Gastrocnemius medialis (tissue), 4 donors: ENCODE measurements at regions not wholly inside any gene's neighbourhood (a gene's known extent, or its start where the extent isn't known, plus 50 kb on each side); places are given as distances from the start of the nearest gene placed in this dataset.

Experiments
- ATAC-seq, 2 donors: fragments of 150-250 bp; one replicate each; pipeline ENCODE4 v1.9.1; 2016
- DNase-seq, 2 donors: peaks; one replicate each; pipeline ENCODE4 v3.0.0-alpha.2; 2019
- H3K27ac ChIP-seq, 4 donors: fragments of 200-600 bp; sonication (generic); 1 replicate in 1 of 4; 2 replicates in 3 of 4; pipeline ENCODE4 v1.5.1; 2016 to 2018; ENCODE audit warnings: mild to moderate bottlenecking in 2 of 4, moderate library complexity in 1 of 4
- H3K27me3 ChIP-seq, 3 donors: fragments of 200-600 bp; sonication (generic) in 2 of 3; 1 replicate in 1 of 3; 2 replicates in 2 of 3; pipeline versions ENCODE4 v1.5.1 to v1.6.0; 2016 to 2019; ENCODE audit warnings: mild to moderate bottlenecking in 1 of 3, moderate library complexity in 1 of 3
- H3K36me3 ChIP-seq, 2 donors: fragments of 200-600 bp; sonication (generic) in 1 of 2; one replicate each; pipeline ENCODE4 v1.5.1; 2017 to 2018
- H3K4me1 ChIP-seq, 2 donors: fragments of 200-600 bp; sonication (generic) in 1 of 2; one replicate each; pipeline ENCODE4 v1.5.1; 2016 to 2017; ENCODE audit warnings: mild to moderate bottlenecking in 2 of 2
- H3K4me3 ChIP-seq, 4 donors: fragments of 200-600 bp; sonication (generic) in 3 of 4; 1 replicate in 1 of 4; 2 replicates in 3 of 4; pipeline ENCODE4 v1.5.1; 2016 to 2019; ENCODE audit warnings: mild to moderate bottlenecking in 2 of 4
- H3K9me3 ChIP-seq, 3 donors: fragments of 200-600 bp; sonication (generic) in 2 of 3; 1 replicate in 1 of 3; 2 replicates in 2 of 3; pipeline ENCODE4 v1.5.1; 2016 to 2019
- CTCF ChIP-seq, 5 experiments: fragments of 450-650 bp in 3 of 5; fragments of 200-600 bp in 2 of 5; sonication (generic) in 2 of 5; IDR thresholded peaks in 4 of 5; conservative IDR thresholded peaks in 1 of 5; 1 replicate in 4 of 5; 2 replicates in 1 of 5; pipeline ENCODE4 v1.5.1; 2016 to 2019; ENCODE audit warnings: antibody characterized with exemption in 5 of 5, mild to moderate bottlenecking in 3 of 5, moderate library complexity in 3 of 5
- POLR2A ChIP-seq, 2 donors: fragments of 450-650 bp; IDR thresholded peaks; one replicate each; pipeline ENCODE4 v1.6.1; 2017; ENCODE audit warnings: antibody characterized with exemption in 2 of 2, mild to moderate bottlenecking in 2 of 2, moderate library complexity in 2 of 2
- in situ Hi-C, 4 donors: fragments of 200-750 bp; cut with MboI; loops; one replicate each; pipeline versions ENCODE4 v1.15.0 to v1.8.0; 2017; ENCODE audit warnings: low sequenced_read_pairs in 4 of 4
- intact Hi-C: fragments of 100-400 bp; cut with DNase I; formaldehyde crosslinking; loops from one replicate; pipeline ENCODE4 v1.15.1; 2023; ENCODE audit warnings: low total_unique reads

GRCh38 chr13:59373341-59373740 lies 790.4 kb downstream of the DIAPH3 start:
- intact Hi-C loops = no loop called here

DNA sequence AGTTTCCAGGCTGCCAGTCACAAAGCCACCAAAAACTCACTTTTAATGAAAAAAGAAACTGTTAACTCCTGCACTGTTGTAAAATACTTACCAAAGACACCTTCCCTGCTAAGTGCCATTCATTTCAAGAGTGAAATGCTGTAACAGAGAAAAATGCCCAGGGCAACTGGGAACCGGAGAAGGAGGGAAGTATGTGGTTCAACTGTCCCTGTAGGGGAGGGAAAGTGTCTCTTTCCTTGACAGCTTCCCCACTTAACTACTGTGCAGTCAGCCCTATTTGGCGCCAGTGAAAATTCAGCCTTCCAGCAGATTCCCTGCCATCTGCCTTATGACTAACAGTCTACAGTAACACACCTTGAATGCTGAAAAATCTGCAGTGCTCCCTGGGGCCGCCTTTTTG lies 789.0 kb downstream of the DIAPH3 start:
- Histone ChIP-seq H3K27ac (no peak overlapping the region), H3K36me3 (no peaks in the 10 kb centered on the region), H3K27me3 (no peaks in the 10 kb centered on the region), H3K4me1 (no peaks in the 10 kb centered on the region), H3K9me3 (no peaks in the 10 kb centered on the region), H3K4me3 (no peak overlapping the region)
- ATAC-seq (no peak), DNase-seq (no peak)
- intact Hi-C loops = no loop called here
- no peak for TF ChIP-seq CTCF (IDR thresholded peaks at IDR 0.05 in 4 of 5, conservative IDR thresholded peaks at IDR 0.05 in 1 of 5)
- no peak for TF ChIP-seq POLR2A (IDR thresholded peaks at IDR 0.05)
- in situ Hi-C loops = loop anchor here in 1 of 4 donors (25.0 kb wide), 1 partner anchor 963 kb away; no protein-coding TSS in a partner anchor

More at GRCh38 chr13:59373341-59373740, 790.4 kb downstream of the DIAPH3 start:
- no peaks in the 10 kb centered on the region for H3K27me3 ChIP-seq
- no peak overlapping the region for H3K4me3 ChIP-seq
- in situ Hi-C loops = no loop called here
- H3K4me1 ChIP-seq = no peaks in the 10 kb centered on the region
- ATAC-seq = no peak
- H3K27ac ChIP-seq = no peak overlapping the region
- TF ChIP-seq CTCF (IDR thresholded peaks at IDR 0.05 in 4 of 5, conservative IDR thresholded peaks at IDR 0.05 in 1 of 5) = no peak
- TF ChIP-seq POLR2A (IDR thresholded peaks at IDR 0.05) = no peak
- no peak for DNase-seq
- H3K9me3 ChIP-seq = no peaks in the 10 kb centered on the region
- H3K36me3 ChIP-seq = no peaks in the 10 kb centered on the region

GRCh38 chr13:59384154-59384553 lies 779.6 kb downstream of the DIAPH3 start:
- Histone ChIP-seq H3K4me1 (no peaks in the 10 kb centered on the region), H3K27ac (no peak overlapping the region), H3K36me3 (no peaks in the 10 kb centered on the region), H3K27me3 (no peaks in the 10 kb centered on the region), H3K4me3 (no peak overlapping the region), H3K9me3 (no peaks in the 10 kb centered on the region)
- TF ChIP-seq CTCF (IDR thresholded peaks at IDR 0.05 in 4 of 5, conservative IDR thresholded peaks at IDR 0.05 in 1 of 5) (no peak), POLR2A (IDR thresholded peaks at IDR 0.05) (no peak)
- intact Hi-C loops (no loop called here), in situ Hi-C loops (loop anchor here in 1 of 4 donors (25.0 kb wide), 1 partner anchor 953 kb away; no protein-coding TSS in a partner anchor)
- DNase-seq (no peak), ATAC-seq (no peak)

DNA sequence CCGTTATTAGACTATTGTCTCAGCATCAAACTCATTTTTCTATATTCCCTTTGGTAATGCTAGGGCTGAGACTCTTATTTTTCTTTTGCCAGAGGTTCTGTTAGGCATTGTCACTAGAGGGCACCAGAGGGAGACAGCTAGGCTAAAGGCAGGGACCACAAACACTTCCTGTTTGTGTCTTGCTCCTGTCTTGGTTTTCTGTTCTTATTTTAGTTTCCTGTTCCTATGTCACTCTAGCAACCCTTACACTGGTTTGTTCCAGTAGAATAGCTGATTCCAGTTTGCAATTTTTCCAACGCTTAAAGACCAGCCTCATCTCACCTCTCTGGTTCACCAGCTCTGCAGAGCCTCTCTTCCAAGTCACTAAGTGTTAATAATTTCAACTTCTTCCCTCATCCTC lies 772.0 kb downstream of the DIAPH3 start:
- H3K27me3 ChIP-seq = no peaks in the 10 kb centered on the region
- H3K4me3 ChIP-seq = no peak overlapping the region
- peak; percentile 36 to 47 for ATAC-seq
- TF ChIP-seq CTCF (IDR thresholded peaks at IDR 0.05 in 4 of 5, conservative IDR thresholded peaks at IDR 0.05 in 1 of 5) (peak; percentile 40 to 64 (median 48)), POLR2A (IDR thresholded peaks at IDR 0.05) (no peak)
- in situ Hi-C loops (loop anchor here in 1 of 4 donors (10.0 to 25.0 kb wide), 3 partner anchors 283 to 1033 kb away; no protein-coding TSS in a partner anchor), intact Hi-C loops (loop anchor here (2.0 to 5.0 kb wide), 3 partner anchors 287 to 1041 kb away; no protein-coding TSS in a partner anchor)
- peak in 1 of 2 donors; percentile 6 for DNase-seq
- H3K4me1 ChIP-seq = peaks cover 0 to 5% of the 10 kb centered on the region in 2 donors
- H3K9me3 ChIP-seq = no peaks in the 10 kb centered on the region
- H3K27ac ChIP-seq = no peak overlapping the region
- no peaks in the 10 kb centered on the region for H3K36me3 ChIP-seq

GRCh38 chr13:59392328-59392727 lies 771.4 kb downstream of the DIAPH3 start:
- ATAC-seq = no peak
- H3K27me3 ChIP-seq = no peaks in the 10 kb centered on the region
- intact Hi-C loops = loop anchor here (5.0 kb wide), 2 partner anchors 380 to 1040 kb away; no protein-coding TSS in a partner anchor
- H3K9me3 ChIP-seq = no peaks in the 10 kb centered on the region
- no peak for DNase-seq
- no peaks in the 10 kb centered on the region for H3K36me3 ChIP-seq
- H3K4me3 ChIP-seq = no peak overlapping the region
- H3K4me1 ChIP-seq = peaks cover 0 to 5% of the 10 kb centered on the region in 2 donors
- no peak overlapping the region for H3K27ac ChIP-seq
- TF ChIP-seq CTCF (IDR thresholded peaks at IDR 0.05 in 4 of 5, conservative IDR thresholded peaks at IDR 0.05 in 1 of 5) (no peak), POLR2A (IDR thresholded peaks at IDR 0.05) (no peak)
- in situ Hi-C loops = loop anchor here in 1 of 4 donors (10.0 to 25.0 kb wide), 3 partner anchors 282 to 1032 kb away; no protein-coding TSS in a partner anchor
